ENCODE measurements at regions not wholly inside any gene's neighbourhood (a gene's known extent, or its start where the extent isn't known, plus 50 kb on each side); places are given as distances from the start of the nearest gene placed in this dataset.

GRCh38 chr5:18487928-18488480 is 853.7 kb downstream of the TAF11L14 start:
- intact Hi-C loops (cut with DNase I; ENCODE audit: low total_unique reads) = no loop called here
- Histone ChIP-seq H3K4me1 (no peaks in the 10 kb centered on the region), H3K9me3 (no peaks in the 10 kb centered on the region), H3K27ac (no peak overlapping the region), H3K4me3 (no peak overlapping the region), H3K36me3 (no peaks in the 10 kb centered on the region), H3K27me3 (no peaks in the 10 kb centered on the region)
- no peak for DNase-seq
- TF ChIP-seq POLR2AphosphoS5 (IDR thresholded peaks at IDR 0.05) (no peak), POLR2A (IDR thresholded peaks at IDR 0.05) (no peak), EP300 (IDR thresholded peaks at IDR 0.05) (no peak), CTCF (IDR thresholded peaks at IDR 0.05) (no peak)
- 37 to 44% (median 40%) methylated on average over 4 of the region's 4 CpGs for WGBS, 5 donors

- Histone ChIP-seq H3K27me3 (no peaks in the 10 kb centered on the region), H3K4me3 (no peak overlapping the region), H3K36me3 (no peaks in the 10 kb centered on the region), H3K4me1 (no peaks in the 10 kb centered on the region), H3K9me3 (no peaks in the 10 kb centered on the region), H3K27ac (no peak overlapping the region)
- no peak for TF ChIP-seq POLR2A (IDR thresholded peaks at IDR 0.05)
- TF ChIP-seq POLR2AphosphoS5 (IDR thresholded peaks at IDR 0.05) = no peak
- TF ChIP-seq CTCF (IDR thresholded peaks at IDR 0.05) = no peak
- no peak for TF ChIP-seq EP300 (IDR thresholded peaks at IDR 0.05)
- intact Hi-C loops (cut with DNase I; ENCODE audit: low total_unique reads) = no loop called here
- whole genome bisulfite sequencing, 5 donors = 35 to 69% (median 42%) methylated on average over 1 of the region's 1 CpG
- DNase-seq = no peak
Observed at GRCh38 chr5:18489703-18490102, 855.4 kb downstream of the TAF11L14 start.

- intact Hi-C loops (cut with DNase I; ENCODE audit: low total_unique reads) = no loop called here
- no peak overlapping the region for H3K27ac ChIP-seq
- H3K9me3 ChIP-seq = peaks cover 0 to 5% (median 2%) of the 10 kb centered on the region in 4 donors
- whole genome bisulfite sequencing, 5 donors = 76 to 97% (median 90%) methylated on average over 1 of the region's 1 CpG
- TF ChIP-seq POLR2A (IDR thresholded peaks at IDR 0.05) = no peak
- TF ChIP-seq POLR2AphosphoS5 (IDR thresholded peaks at IDR 0.05) = no peak
- no peak for TF ChIP-seq CTCF (IDR thresholded peaks at IDR 0.05)
- no peak for TF ChIP-seq EP300 (IDR thresholded peaks at IDR 0.05)
- H3K4me1 ChIP-seq = no peaks in the 10 kb centered on the region
- no peaks in the 10 kb centered on the region for H3K36me3 ChIP-seq
- no peak overlapping the region for H3K4me3 ChIP-seq
- H3K27me3 ChIP-seq = no peaks in the 10 kb centered on the region
- DNase-seq = peak in 1 of 2 donors; percentile 3
Observed at GRCh38 chr5:18491349-18491748, 857.1 kb downstream of the TAF11L14 start.

- no peak overlapping the region for H3K4me3 ChIP-seq
- H3K27ac ChIP-seq = no peak overlapping the region
- H3K4me1 ChIP-seq = no peaks in the 10 kb centered on the region
- no peaks in the 10 kb centered on the region for H3K27me3 ChIP-seq
- 72 to 91% (median 74%) methylated on average over 1 of the region's 1 CpG for WGBS, 5 donors
- peaks cover 0 to 6% (median 3%) of the 10 kb centered on the region in 4 donors for H3K9me3 ChIP-seq
- no peaks in the 10 kb centered on the region for H3K36me3 ChIP-seq
- TF ChIP-seq CTCF (IDR thresholded peaks at IDR 0.05) (no peak), POLR2AphosphoS5 (IDR thresholded peaks at IDR 0.05) (no peak), POLR2A (IDR thresholded peaks at IDR 0.05) (no peak), EP300 (IDR thresholded peaks at IDR 0.05) (no peak)
- intact Hi-C loops (cut with DNase I; ENCODE audit: low total_unique reads) = no loop called here
- DNase-seq = no peak
Observed at GRCh38 chr5:18495157-18495556, 860.9 kb downstream of the TAF11L14 start.
